ENCODE measurements at regions not wholly inside any gene's neighbourhood (a gene's known extent, or its start where the extent isn't known, plus 50 kb on each side); places are given as distances from the start of the nearest gene placed in this dataset.

DNA sequence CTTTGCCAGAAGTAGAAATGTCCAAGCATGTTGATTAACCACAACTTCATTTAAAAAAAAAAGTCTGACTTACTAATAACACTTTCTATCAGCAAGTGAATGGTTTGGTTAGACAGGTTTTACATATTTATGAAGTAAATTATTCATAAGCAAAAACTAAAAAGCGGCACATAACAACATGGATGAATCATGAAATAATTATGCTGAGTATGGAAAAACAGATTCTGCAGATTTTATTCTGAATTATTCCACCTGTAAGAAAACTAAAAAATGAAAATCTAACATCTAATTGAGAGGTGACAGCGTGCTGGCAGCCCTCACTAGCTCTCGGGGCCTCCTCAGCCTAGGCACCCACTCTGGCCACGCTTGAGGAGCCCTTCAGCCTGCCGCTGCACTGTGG lies 173.5 kb downstream of the ADAM29 start:
- TF ChIP-seq, protein P1, sequence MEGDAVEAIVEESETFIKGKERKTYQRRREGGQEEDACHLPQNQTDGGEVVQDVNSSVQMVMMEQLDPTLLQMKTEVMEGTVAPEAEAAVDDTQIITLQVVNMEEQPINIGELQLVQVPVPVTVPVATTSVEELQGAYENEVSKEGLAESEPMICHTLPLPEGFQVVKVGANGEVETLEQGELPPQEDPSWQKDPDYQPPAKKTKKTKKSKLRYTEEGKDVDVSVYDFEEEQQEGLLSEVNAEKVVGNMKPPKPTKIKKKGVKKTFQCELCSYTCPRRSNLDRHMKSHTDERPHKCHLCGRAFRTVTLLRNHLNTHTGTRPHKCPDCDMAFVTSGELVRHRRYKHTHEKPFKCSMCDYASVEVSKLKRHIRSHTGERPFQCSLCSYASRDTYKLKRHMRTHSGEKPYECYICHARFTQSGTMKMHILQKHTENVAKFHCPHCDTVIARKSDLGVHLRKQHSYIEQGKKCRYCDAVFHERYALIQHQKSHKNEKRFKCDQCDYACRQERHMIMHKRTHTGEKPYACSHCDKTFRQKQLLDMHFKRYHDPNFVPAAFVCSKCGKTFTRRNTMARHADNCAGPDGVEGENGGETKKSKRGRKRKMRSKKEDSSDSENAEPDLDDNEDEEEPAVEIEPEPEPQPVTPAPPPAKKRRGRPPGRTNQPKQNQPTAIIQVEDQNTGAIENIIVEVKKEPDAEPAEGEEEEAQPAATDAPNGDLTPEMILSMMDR (conservative IDR thresholded peaks at IDR 0.05): no peak
- no peak for TF ChIP-seq ZFX (IDR thresholded peaks at IDR 0.05)
